DND-41 (cell line): ENCODE measurements at regions not wholly inside any gene's neighbourhood (a gene's known extent, or its start where the extent isn't known, plus 50 kb on each side); places are given as distances from the start of the nearest gene placed in this dataset.

Experiments used
- ATAC-seq: fragments of 200-7000 bp; cut with Tn5 transposase; 3 replicates; pipeline ENCODE4 v1.9.1; 2021; ENCODE audit warnings: low read depth; ENCODE audit not compliant: insufficient read depth
- DNase-seq: peaks from one replicate; pipeline ENCODE4 v3.0.0-alpha.2; 2020
- H2AFZ ChIP-seq: 2 replicates; pipeline ENCODE4 v1.6.0; 2012; ENCODE audit warnings: low read depth, low read length
- H3K27ac ChIP-seq: 2 replicates; pipeline ENCODE4 v1.5.1; 2012; ENCODE audit warnings: low read length, inconsistent platforms
- H3K27me3 ChIP-seq: fragments of 200-600 bp; sonication (generic); 2 replicates; pipeline ENCODE4 v1.6.0; 2012; ENCODE audit warnings: low read length, mild to moderate bottlenecking, inconsistent platforms; ENCODE audit not compliant: insufficient read depth, poor library complexity
- H3K36me3 ChIP-seq: 2 replicates; pipeline ENCODE4 v1.5.1; 2012; ENCODE audit warnings: low read length, inconsistent platforms; ENCODE audit not compliant: insufficient read depth
- H3K4me1 ChIP-seq: 2 replicates; pipeline ENCODE4 v1.5.1; 2012; ENCODE audit warnings: mild to moderate bottlenecking, low read length; ENCODE audit not compliant: insufficient read depth
- H3K4me2 ChIP-seq: 2 replicates; pipeline ENCODE4 v1.6.0; 2012; ENCODE audit warnings: mild to moderate bottlenecking, moderate library complexity, low read length, inconsistent platforms; ENCODE audit not compliant: insufficient read depth
- H3K4me3 ChIP-seq, 2 experiments: fragments of 200-600 bp in 1 of 2; shearing (Covaris generic) in 1 of 2; 2 replicates each; pipeline ENCODE4 v1.5.1; 2012 to 2016; ENCODE audit warnings: inconsistent platforms in 2 of 2, low read length in 2 of 2, mild to moderate bottlenecking in 2 of 2, low read depth in 1 of 2, moderate library complexity in 1 of 2
- H3K79me2 ChIP-seq: 2 replicates; pipeline ENCODE4 v1.6.0; 2012; ENCODE audit warnings: low read length, inconsistent platforms; ENCODE audit not compliant: insufficient read depth
- H3K9ac ChIP-seq: 2 replicates; pipeline ENCODE4 v1.6.0; 2012; ENCODE audit warnings: low read depth, mild to moderate bottlenecking, inconsistent platforms, low read length, moderate library complexity
- H3K9me3 ChIP-seq: 2 replicates; pipeline ENCODE4 v1.5.1; 2012; ENCODE audit warnings: low read length, moderate library complexity, mild to moderate bottlenecking, inconsistent platforms; ENCODE audit not compliant: insufficient read depth, severe bottlenecking
- H4K20me1 ChIP-seq: 2 replicates; pipeline ENCODE4 v1.6.0; 2012; ENCODE audit warnings: low read length; ENCODE audit not compliant: insufficient read depth
- EZH2 ChIP-seq: IDR thresholded peaks from 3 replicates; pipeline ENCODE4 v1.6.1; 2012; ENCODE audit warnings: borderline replicate concordance, low read depth, mild to moderate bottlenecking, moderate library complexity, low read length, inconsistent platforms; ENCODE audit not compliant: severe bottlenecking
- TF ChIP-seq, protein P1 (sequence below): IDR thresholded peaks from 2 replicates; pipeline ENCODE4 v1.5.1; 2012; ENCODE audit warnings: borderline replicate concordance, low read length, moderate library complexity, mild to moderate bottlenecking; ENCODE audit not compliant: poor library complexity, severe bottlenecking; ENCODE audit errors: extremely low read depth

DNA sequence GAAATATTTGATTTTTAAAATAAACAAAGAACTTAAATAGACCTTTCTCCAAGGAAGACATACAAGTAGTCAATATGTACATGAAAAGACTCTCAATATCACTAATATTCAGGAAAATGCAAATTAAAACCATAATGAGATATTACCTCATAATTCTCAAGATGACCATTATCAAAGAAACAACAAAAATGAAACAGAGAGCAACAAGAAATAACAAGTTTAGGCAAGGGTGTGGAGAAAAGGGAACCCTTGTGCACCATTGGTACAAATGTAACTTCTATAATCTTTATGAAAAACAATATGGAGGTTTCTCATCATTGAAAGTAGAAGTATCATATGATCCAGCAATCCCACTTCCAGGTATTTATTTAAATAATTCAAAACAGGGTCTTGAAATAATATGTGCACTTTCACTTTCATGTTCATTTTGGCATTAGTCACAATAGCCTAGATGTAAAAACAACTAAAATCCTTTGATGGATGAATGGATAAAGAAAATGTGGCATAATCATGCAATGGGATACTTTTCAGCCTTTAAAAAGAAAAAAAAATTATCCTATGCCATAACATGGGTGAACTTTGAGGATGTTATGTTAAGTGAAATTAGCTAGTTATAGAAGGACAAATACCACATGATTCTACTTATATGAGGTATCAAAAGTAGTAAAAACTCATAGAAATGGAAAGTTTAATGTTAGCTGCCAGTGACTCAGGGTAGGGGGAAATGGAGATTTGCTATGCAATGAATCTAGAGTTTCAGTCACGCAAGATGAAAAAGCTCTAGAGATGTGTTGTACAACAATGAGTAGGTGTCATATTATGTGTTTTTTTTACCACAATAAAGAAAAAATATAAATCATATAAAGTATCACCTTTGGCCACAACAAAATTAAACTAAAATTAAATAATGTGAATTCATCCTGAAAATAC, 114.5 kb upstream of the LYPLAL1 start:
- no peaks in the 10 kb centered on the region for H3K27me3 ChIP-seq
- no peak overlapping the region for H3K9ac ChIP-seq
- no peaks in the 10 kb centered on the region for H3K9me3 ChIP-seq
- no peak overlapping the region for H3K4me2 ChIP-seq
- no peaks in the 10 kb centered on the region for H4K20me1 ChIP-seq
- ATAC-seq (no peak), DNase-seq (no peak)
- TF ChIP-seq, protein P1, sequence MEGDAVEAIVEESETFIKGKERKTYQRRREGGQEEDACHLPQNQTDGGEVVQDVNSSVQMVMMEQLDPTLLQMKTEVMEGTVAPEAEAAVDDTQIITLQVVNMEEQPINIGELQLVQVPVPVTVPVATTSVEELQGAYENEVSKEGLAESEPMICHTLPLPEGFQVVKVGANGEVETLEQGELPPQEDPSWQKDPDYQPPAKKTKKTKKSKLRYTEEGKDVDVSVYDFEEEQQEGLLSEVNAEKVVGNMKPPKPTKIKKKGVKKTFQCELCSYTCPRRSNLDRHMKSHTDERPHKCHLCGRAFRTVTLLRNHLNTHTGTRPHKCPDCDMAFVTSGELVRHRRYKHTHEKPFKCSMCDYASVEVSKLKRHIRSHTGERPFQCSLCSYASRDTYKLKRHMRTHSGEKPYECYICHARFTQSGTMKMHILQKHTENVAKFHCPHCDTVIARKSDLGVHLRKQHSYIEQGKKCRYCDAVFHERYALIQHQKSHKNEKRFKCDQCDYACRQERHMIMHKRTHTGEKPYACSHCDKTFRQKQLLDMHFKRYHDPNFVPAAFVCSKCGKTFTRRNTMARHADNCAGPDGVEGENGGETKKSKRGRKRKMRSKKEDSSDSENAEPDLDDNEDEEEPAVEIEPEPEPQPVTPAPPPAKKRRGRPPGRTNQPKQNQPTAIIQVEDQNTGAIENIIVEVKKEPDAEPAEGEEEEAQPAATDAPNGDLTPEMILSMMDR: no peak
- no peak for TF ChIP-seq EZH2
- no peaks in the 10 kb centered on the region for H3K4me1 ChIP-seq
- H3K79me2 ChIP-seq: no peaks in the 10 kb centered on the region
- no peak overlapping the region for H2AFZ ChIP-seq
- no peak overlapping the region for H3K27ac ChIP-seq
- H3K36me3 ChIP-seq: no peaks in the 10 kb centered on the region
- no peak overlapping the region for H3K4me3 ChIP-seq

DNA sequence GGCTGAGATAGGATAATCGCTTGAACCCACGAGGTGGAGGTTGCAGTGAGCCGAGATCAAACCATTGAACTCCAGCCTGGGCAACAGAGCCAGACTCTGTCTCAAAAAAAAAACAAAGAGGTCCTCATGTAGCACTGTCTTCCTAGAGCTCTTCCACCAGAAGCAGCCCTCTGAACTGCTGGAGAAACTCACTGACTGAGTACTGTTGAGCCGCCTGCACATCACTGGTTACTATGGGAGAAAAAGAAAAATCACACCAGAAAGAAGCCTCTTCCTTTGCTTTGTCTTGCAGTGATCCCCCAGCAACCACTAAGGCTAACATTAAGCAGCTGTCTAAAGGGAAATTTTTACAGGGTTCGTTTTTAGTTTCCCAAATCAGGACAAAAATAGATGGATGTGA, 112.9 kb upstream of the LYPLAL1 start:
- H4K20me1 ChIP-seq: no peaks in the 10 kb centered on the region
- H2AFZ ChIP-seq: no peak overlapping the region
- H3K4me2 ChIP-seq: no peak overlapping the region
- no peak overlapping the region for H3K9ac ChIP-seq
- no peak for ATAC-seq
- no peak overlapping the region for H3K27ac ChIP-seq
- H3K4me1 ChIP-seq: no peaks in the 10 kb centered on the region
- H3K4me3 ChIP-seq: no peak overlapping the region
- no peaks in the 10 kb centered on the region for H3K27me3 ChIP-seq
- no peaks in the 10 kb centered on the region for H3K79me2 ChIP-seq
- H3K36me3 ChIP-seq: no peaks in the 10 kb centered on the region
- TF ChIP-seq, protein P1: no peak
- TF ChIP-seq EZH2: no peak
- H3K9me3 ChIP-seq: no peaks in the 10 kb centered on the region
- no peak for DNase-seq

GRCh38 chr1:219062161-219062560, 111.5 kb upstream of the LYPLAL1 start:
- Histone ChIP-seq H4K20me1 (no peaks in the 10 kb centered on the region), H3K27me3 (no peaks in the 10 kb centered on the region), H3K27ac (no peak overlapping the region), H3K9ac (no peak overlapping the region), H3K79me2 (no peaks in the 10 kb centered on the region), H3K4me3 (no peak overlapping the region), H3K9me3 (no peaks in the 10 kb centered on the region), H2AFZ (no peak overlapping the region), H3K36me3 (no peaks in the 10 kb centered on the region), H3K4me1 (no peaks in the 10 kb centered on the region), H3K4me2 (no peak overlapping the region)
- DNase-seq (no peak), ATAC-seq (no peak)
- TF ChIP-seq EZH2: no peak
- TF ChIP-seq, protein P1: no peak
